ENCODE measurements at regions not wholly inside any gene's neighbourhood (a gene's known extent, or its start where the extent isn't known, plus 50 kb on each side); places are given as distances from the start of the nearest gene placed in this dataset. TPM values are rescaled to one million over a fixed set of nuclear protein-coding genes. Genes with fewer than 3 reads are reported as not detected.

- no peak for DNase-seq
Measured at GRCh38 chr4:117941611-117942010, 92.7 kb upstream of the NDST3 start.

- DNase-seq: no peak
Measured at GRCh38 chr4:117949621-117950020, 84.7 kb upstream of the NDST3 start.

- no peak for DNase-seq
Measured at GRCh38 chr4:117957571-117957970, 76.7 kb upstream of the NDST3 start.

- DNase-seq: no peak
Measured at GRCh38 chr4:117965622-117966021, 68.7 kb upstream of the NDST3 start.

GRCh38 chr4:117968606-117969005, 65.7 kb upstream of the NDST3 start:
- no peak for DNase-seq

GRCh38 chr4:117971403-117971802, 62.9 kb upstream of the NDST3 start:
- peak; percentile 54 for DNase-seq

- no peak for DNase-seq
Measured at GRCh38 chr4:117983541-117984365, 50.5 kb upstream of the NDST3 start.

- no peak for DNase-seq
Measured at GRCh38 chr4:117984366-117984680, 50.0 kb upstream of the NDST3 start.

Small RNA genes in the stretch of these regions (small RNA-seq; reads per million reads assigned to genes)
- gene AC107399.1 (ENCODE audit: low replicate concordance): not detected
